Aorta (tissue), 5 donors: ENCODE measurements at regions not wholly inside any gene's neighbourhood (a gene's known extent, or its start where the extent isn't known, plus 50 kb on each side); places are given as distances from the start of the nearest gene placed in this dataset.
"Not testable (repeated sequence)": the region's sequence is repeated elsewhere in the genome, so short reads cannot be mapped to it uniquely, and the experiment has no call there.

Experiments used
- ATAC-seq: fragments of 200-7000 bp; cut with Tn5 transposase; one replicate; pipeline ENCODE4 v1.9.1; 2022; ENCODE audit warnings: moderate library complexity; ENCODE audit not compliant: low FRiP score
- DNase-seq, 2 donors: peaks; one replicate each; pipeline ENCODE4 v3.0.0-alpha.2; 2020
- H3K27ac ChIP-seq, 2 donors: one replicate each; pipeline ENCODE4 v1.5.1; 2013; ENCODE audit warnings: low read length in 2 of 2, mild to moderate bottlenecking in 2 of 2, moderate library complexity in 2 of 2, control low read depth in 1 of 2, inconsistent platforms in 1 of 2, low read depth in 1 of 2
- H3K27me3 ChIP-seq, 2 donors: one replicate each; pipeline ENCODE4 v1.6.1; 2013; ENCODE audit warnings: control low read depth in 1 of 2, low read length in 1 of 2, mild to moderate bottlenecking in 1 of 2, moderate library complexity in 1 of 2; ENCODE audit not compliant: insufficient read depth in 2 of 2, control insufficient read depth in 1 of 2
- H3K36me3 ChIP-seq, 2 donors: one replicate each; pipeline ENCODE4 v1.6.1; 2013; ENCODE audit warnings: control low read depth in 1 of 2, low read length in 1 of 2, mild to moderate bottlenecking in 1 of 2; ENCODE audit not compliant: insufficient read depth in 2 of 2, control insufficient read depth in 1 of 2
- H3K4me1 ChIP-seq, 2 donors: one replicate each; pipeline ENCODE4 v1.6.1; 2013; ENCODE audit warnings: low read length in 2 of 2, control low read depth in 1 of 2, mild to moderate bottlenecking in 1 of 2, moderate library complexity in 1 of 2; ENCODE audit not compliant: insufficient read depth in 2 of 2, control insufficient read depth in 1 of 2
- H3K4me3 ChIP-seq, 2 donors: one replicate each; pipeline ENCODE4 v1.5.1; 2013; ENCODE audit warnings: low read length in 2 of 2, control low read depth in 1 of 2, mild to moderate bottlenecking in 1 of 2
- H3K9me3 ChIP-seq: one replicate; pipeline ENCODE4 v1.6.1; 2013; ENCODE audit warnings: mild to moderate bottlenecking, low read length; ENCODE audit not compliant: control insufficient read depth
- WGBS, 2 donors: extraction: QIAGEN DNeasy Blood & Tissue Kit; methylation state at CpG; one replicate each; pipeline ENCODE4 v1.1.7; 2013; 5-methylcytosine and 5-hydroxymethylcytosine counted together
- intact Hi-C, 2 donors: fragments of 100-400 bp; cut with DNase I; formaldehyde crosslinking; loops; one replicate each; pipeline versions ENCODE4 v1.14.2 to v1.15.0; 2022
- donor health status: healthy with polysubstance abuse.
- donor health status: Bipolar disorder and iron deficiency.
- donor health status: DM: no; HTN: no; CAD: no.
- donor health status: DM: no; HTN: no; CAD: no.
- donor health status: DM: yes; HTN: yes; CAD: no.

DNA sequence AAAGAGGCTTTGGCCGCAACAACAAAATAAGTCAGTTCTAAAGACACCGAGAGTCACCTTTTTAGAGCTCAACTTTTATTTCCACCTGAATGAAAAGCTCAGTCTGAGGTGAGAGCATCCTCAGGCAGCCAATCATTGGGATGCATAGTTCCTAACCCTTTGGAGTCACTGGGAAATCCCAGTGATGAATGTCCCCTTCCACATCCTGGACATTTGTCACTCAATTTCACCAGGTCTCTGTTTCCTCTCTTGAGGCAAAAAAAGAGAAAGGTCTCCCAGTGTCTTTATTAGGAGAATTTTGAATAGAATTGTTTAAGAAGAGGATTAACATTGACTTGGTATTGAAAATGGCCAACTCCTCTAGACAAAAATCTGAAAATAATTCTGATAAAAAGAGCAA is 137.5 kb upstream of the SPRED1 start:
- H3K9me3 ChIP-seq: peaks cover 2% of the 10 kb centered on the region
- ATAC-seq (no peak), DNase-seq (no peak)
- peaks cover 0 to 2% of the 10 kb centered on the region in 2 donors for H3K4me1 ChIP-seq
- no peaks in the 10 kb centered on the region for H3K27me3 ChIP-seq
- no peak overlapping the region for H3K27ac ChIP-seq
- H3K4me3 ChIP-seq: no peak overlapping the region
- intact Hi-C loops: no loop called here
- 94 to 96% methylated on average over 2 of the region's 2 CpGs for WGBS, 2 donors
- H3K36me3 ChIP-seq: no peaks in the 10 kb centered on the region

DNA sequence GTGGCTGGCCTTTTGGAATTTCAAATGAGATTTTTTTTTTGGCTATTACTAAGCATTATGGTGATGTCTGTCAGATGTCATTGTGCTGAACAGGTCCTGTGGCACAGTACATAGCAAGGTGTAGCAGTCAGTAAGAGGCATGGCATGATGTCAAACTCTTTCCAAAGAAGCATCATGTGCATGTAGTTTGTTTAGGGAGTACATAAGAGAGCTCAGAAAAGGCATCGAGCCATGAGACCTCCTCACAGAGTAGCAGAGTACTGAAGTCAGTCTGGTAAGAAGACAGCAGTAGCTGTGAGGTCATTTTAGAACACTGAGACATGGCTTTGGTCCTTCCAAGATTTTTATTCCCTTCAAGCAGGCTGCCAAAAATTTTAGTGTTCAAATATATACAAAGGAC is 134.9 kb upstream of the SPRED1 start:
- ATAC-seq (no peak), DNase-seq (no peak)
- Histone ChIP-seq H3K27me3 (no peaks in the 10 kb centered on the region), H3K4me3 (no peak overlapping the region), H3K36me3 (no peaks in the 10 kb centered on the region), H3K27ac (no peak overlapping the region), H3K9me3 (peaks cover 2% of the 10 kb centered on the region), H3K4me1 (no peaks in the 10 kb centered on the region)
- intact Hi-C loops: no loop called here
- 70 to 76% methylated on average over 1 of the region's 1 CpG for WGBS, 2 donors

DNA sequence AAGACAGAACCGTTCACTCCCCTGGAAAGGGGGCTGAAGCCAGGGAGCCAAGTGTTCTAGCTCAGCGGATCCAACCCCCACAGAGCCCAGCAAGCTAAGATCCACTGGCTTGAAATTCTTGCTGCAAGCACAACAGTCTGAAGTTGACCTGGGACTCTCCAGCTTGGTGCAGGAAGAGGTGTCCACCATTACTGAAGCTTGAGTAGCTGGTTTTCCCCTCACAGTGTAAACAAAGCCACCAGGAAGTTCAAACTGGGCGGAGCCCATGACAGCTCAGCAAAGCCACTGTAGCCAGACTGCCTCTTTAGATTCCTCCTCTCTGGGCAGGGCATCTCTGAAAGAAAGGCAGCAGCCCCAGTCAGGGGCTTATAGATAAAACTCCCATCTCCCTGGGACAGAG is 132.8 kb upstream of the SPRED1 start:
- 84% methylated on average over 3 of the region's 3 CpGs for WGBS, 2 donors
- H3K9me3 ChIP-seq: not testable (repeated sequence)

DNA sequence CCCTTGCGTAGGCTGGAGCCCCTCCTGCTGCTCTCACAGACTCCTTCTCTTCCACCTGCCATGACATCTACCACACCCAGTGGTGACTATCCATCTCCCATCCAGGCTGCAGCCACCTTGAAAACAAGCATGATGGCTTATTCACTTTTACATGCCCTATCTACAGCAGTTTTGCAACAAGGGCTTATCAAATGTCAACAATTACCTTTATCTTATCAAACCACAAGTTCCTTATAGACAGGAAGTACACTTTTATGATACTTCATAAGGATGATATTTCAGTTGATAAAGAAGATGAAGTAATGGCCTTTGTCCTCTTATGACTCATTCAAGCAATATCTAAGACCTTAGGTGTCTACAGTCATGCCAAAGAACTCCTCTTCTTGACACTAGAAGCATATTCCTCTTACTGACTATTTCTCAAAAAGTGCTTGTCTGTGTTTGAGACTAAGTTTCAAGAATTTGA is 125.3 kb upstream of the SPRED1 start:
- ATAC-seq (no peak), DNase-seq (no peak)
- no peaks in the 10 kb centered on the region for H3K27me3 ChIP-seq
- H3K4me3 ChIP-seq: no peak overlapping the region
- 93% methylated on average over 1 of the region's 1 CpG for WGBS, 2 donors
- no peaks in the 10 kb centered on the region for H3K36me3 ChIP-seq
- H3K9me3 ChIP-seq: no peaks in the 10 kb centered on the region
- no peak overlapping the region for H3K27ac ChIP-seq
- intact Hi-C loops: no loop called here
- H3K4me1 ChIP-seq: no peaks in the 10 kb centered on the region

More for the DNA sequence above, 132.8 kb upstream of the SPRED1 start:
- H3K4me3 ChIP-seq, intact Hi-C loops, H3K27ac ChIP-seq, H3K4me1 ChIP-seq, H3K27me3 ChIP-seq, ATAC-seq, H3K36me3 ChIP-seq: not testable (repeated sequence)
- peak in 1 of 2 donors; percentile 61 for DNase-seq

DNA sequence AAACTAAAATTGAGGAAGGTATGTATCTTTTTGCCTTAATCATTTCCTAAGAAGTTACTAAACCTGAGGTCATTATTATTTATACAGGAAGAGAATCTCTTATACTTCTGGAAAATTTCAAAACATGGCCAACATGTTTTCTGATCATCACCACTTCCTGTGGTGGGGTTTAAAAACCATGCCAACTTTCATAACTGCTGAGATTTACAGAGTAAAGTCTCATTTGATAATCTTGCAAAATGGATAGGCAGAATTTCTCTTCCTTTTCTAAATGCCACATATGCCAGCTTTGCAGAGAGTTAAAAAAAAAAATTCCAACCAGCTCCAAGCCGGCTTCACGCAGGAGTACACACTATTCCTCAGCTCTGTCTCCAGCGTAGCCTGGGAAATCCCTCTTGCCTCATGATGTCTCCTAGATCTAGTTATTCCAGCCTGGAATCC is 124.3 kb upstream of the SPRED1 start:
- 10% methylated on average over 3 of the region's 3 CpGs for WGBS, 2 donors
- Histone ChIP-seq H3K27ac (no peak overlapping the region), H3K4me3 (no peak overlapping the region), H3K9me3 (no peaks in the 10 kb centered on the region), H3K36me3 (no peaks in the 10 kb centered on the region), H3K4me1 (no peaks in the 10 kb centered on the region), H3K27me3 (no peaks in the 10 kb centered on the region)
- DNase-seq (no peak), ATAC-seq (no peak)
- intact Hi-C loops: no loop called here

DNA sequence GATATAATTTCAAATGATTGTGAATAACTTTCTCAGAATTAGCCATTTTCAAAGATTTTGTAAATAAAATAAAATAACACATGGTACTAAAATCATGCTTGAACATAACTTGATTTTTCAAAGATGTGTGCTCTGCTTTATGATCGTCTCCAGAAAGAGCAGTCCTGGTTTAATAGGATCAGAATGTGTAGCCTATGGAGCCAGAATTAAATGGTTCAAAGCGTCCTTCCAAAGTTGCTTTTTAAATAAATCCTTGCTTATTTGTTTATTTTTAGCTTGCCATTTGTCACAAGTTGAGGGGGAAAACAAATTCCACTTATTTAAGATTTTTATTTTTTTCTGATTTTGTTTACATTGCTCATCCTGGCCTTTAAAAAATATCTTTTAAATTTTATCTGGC is 123.7 kb upstream of the SPRED1 start:
- Histone ChIP-seq H3K36me3 (no peaks in the 10 kb centered on the region), H3K27me3 (no peaks in the 10 kb centered on the region), H3K4me3 (no peak overlapping the region), H3K9me3 (no peaks in the 10 kb centered on the region), H3K27ac (no peak overlapping the region), H3K4me1 (no peaks in the 10 kb centered on the region)
- DNase-seq (no peak), ATAC-seq (no peak)
- WGBS, 2 donors: 52 to 65% methylated on average over 2 of the region's 2 CpGs
- intact Hi-C loops: no loop called here

DNA sequence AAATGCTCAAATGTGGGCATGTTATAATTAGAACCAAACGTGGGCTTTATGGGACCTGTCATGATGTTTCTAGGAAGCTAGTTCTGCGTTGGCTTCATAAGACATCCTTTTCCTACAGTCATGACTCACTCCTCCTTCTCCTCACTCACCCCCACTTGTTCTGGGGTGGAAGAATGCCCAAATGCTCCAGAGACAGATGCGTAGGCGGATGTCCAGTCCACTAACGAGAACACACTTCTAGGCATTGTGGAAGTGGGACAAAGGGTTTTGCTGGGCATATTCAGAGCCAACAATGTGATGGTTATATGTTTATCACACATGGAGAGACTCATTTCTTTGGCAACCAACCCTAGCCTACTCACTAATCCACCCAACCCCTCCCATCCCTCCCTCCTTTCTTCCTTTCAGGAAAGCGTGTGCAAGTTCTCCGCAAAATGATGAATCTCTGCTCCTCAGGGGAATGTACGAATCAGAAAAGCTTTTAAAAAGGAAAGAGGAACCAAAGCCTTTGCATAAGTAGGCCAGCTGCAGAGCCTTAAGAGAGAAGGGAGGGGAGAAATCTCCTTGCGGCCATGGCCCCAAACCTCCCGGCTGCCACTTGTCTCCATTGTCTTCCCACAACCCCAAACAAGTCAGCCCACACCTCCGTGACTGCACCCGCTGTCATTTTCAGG is 123.0 kb upstream of the SPRED1 start:
- no peaks in the 10 kb centered on the region for H3K9me3 ChIP-seq
- 21% methylated on average over 12 of the region's 12 CpGs for WGBS, 2 donors
- H3K27ac ChIP-seq: peak overlapping the region in 1 of 2 donors; percentile 57
- intact Hi-C loops: loop anchor here in 1 of 2 donors (5.0 kb wide), 1 partner anchor 123 kb away; the partner anchor contains the start of gene SPRED1
- no peaks in the 10 kb centered on the region for H3K36me3 ChIP-seq
- no peaks in the 10 kb centered on the region for H3K4me1 ChIP-seq
- DNase-seq (peak; percentile 79 to 86), ATAC-seq (peak; percentile 89)
- no peak overlapping the region for H3K4me3 ChIP-seq
- H3K27me3 ChIP-seq: no peaks in the 10 kb centered on the region

DNA sequence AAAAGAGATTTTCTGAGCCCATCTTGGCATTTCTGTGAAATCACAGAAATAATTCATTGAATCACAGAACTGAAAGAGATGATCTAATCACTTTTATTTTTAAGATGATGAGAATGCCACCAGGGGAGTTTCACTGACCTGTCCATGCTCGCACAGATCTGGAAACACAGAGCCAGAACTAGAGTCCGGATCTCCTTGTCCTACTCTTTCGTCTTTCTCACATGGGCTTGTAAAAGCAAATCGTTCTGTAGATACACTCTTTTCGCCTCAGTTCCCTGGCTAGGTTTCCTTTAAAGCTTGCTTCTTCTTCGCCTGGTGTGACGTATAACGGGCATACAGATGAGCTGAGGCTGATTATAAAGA is 122.5 kb upstream of the SPRED1 start:
- Histone ChIP-seq H3K27me3 (no peaks in the 10 kb centered on the region), H3K36me3 (no peaks in the 10 kb centered on the region), H3K27ac (no peak overlapping the region), H3K9me3 (no peaks in the 10 kb centered on the region), H3K4me1 (no peaks in the 10 kb centered on the region), H3K4me3 (no peak overlapping the region)
- intact Hi-C loops: loop anchor here in 1 of 2 donors (5.0 kb wide), 1 partner anchor 122 kb away; the partner anchor contains the start of gene SPRED1
- ATAC-seq (peak; percentile 39), DNase-seq (no peak)
- 76% methylated on average over 8 of the region's 8 CpGs for WGBS, 2 donors
